HEK293T (cell line): ENCODE measurements at regions not wholly inside any gene's neighbourhood (a gene's known extent, or its start where the extent isn't known, plus 50 kb on each side); places are given as distances from the start of the nearest gene placed in this dataset.

ENCODE experiments used
- CTCF ChIA-PET: fragments of 350-600 bp; formaldehyde crosslinking; extraction: SDS; loops from one replicate; lab custom pipeline; 2021; ENCODE audit warnings: antibody characterized with exemption, inconsistent platforms; lab: Yijun Ruan, JAX
- POLR2A ChIA-PET: fragments of 350-600 bp; formaldehyde crosslinking; extraction: SDS; loops from one replicate; lab custom pipeline; 2020; ENCODE audit warnings: antibody characterized with exemption, inconsistent platforms; lab: Yijun Ruan, JAX
- DNase-seq: peaks from one replicate; pipeline ENCODE4 v3.0.0; 2012; ENCODE audit warnings: mixed read lengths; ENCODE audit errors: extremely low spot score
- ARNT ChIP-seq: fragments of 450-650 bp; IDR thresholded peaks from 2 replicates; pipeline ENCODE4 v1.6.1; 2017; ENCODE audit warnings: mild to moderate bottlenecking
- BHLHE40 ChIP-seq: fragments of 450-650 bp; IDR thresholded peaks from 2 replicates; pipeline ENCODE4 v1.6.1; 2016; ENCODE audit warnings: mild to moderate bottlenecking, moderate library complexity, borderline replicate concordance
- CTBP1 ChIP-seq: fragments of 450-650 bp; IDR thresholded peaks from 2 replicates; pipeline ENCODE4 v1.6.1; 2016; ENCODE audit warnings: borderline replicate concordance
- ELF4 ChIP-seq: fragments of 450-650 bp; IDR thresholded peaks from 2 replicates; pipeline ENCODE4 v1.6.1; 2017; ENCODE audit warnings: antibody characterized with exemption
- FOXA1 ChIP-seq: fragments of 450-650 bp; IDR thresholded peaks from 2 replicates; pipeline ENCODE4 v1.6.1; 2016; ENCODE audit warnings: mild to moderate bottlenecking
- FOXK2 ChIP-seq: fragments of 450-650 bp; IDR thresholded peaks from 2 replicates; pipeline ENCODE4 v1.6.1; 2016; ENCODE audit warnings: mild to moderate bottlenecking
- FOXM1 ChIP-seq: fragments of 450-650 bp; IDR thresholded peaks from 2 replicates; pipeline ENCODE4 v1.6.1; 2017; ENCODE audit warnings: mild to moderate bottlenecking, borderline replicate concordance
- HDGF ChIP-seq: fragments of 450-650 bp; IDR thresholded peaks from 2 replicates; pipeline ENCODE4 v1.6.1; 2017; ENCODE audit warnings: antibody characterized with exemption, borderline replicate concordance
- L3MBTL2 ChIP-seq: fragments of 450-650 bp; conservative IDR thresholded peaks from 2 replicates; pipeline ENCODE4 v1.6.1; 2016; ENCODE audit warnings: mild to moderate bottlenecking
- LEF1 ChIP-seq: fragments of 450-650 bp; IDR thresholded peaks from 2 replicates; pipeline ENCODE4 v1.6.1; 2017; ENCODE audit warnings: mild to moderate bottlenecking, borderline replicate concordance
- NFRKB ChIP-seq: fragments of 450-650 bp; IDR thresholded peaks from 2 replicates; pipeline ENCODE4 v1.6.1; 2016; ENCODE audit warnings: mild to moderate bottlenecking, moderate library complexity
- PKNOX1 ChIP-seq: fragments of 450-650 bp; IDR thresholded peaks from 2 replicates; pipeline ENCODE4 v1.6.1; 2016
- SP1 ChIP-seq: fragments of 450-650 bp; IDR thresholded peaks from 2 replicates; pipeline ENCODE4 v1.6.1; 2017
- SUZ12 ChIP-seq: fragments of 450-650 bp; IDR thresholded peaks from 2 replicates; pipeline ENCODE4 v1.6.1; 2016; ENCODE audit warnings: mild to moderate bottlenecking
- TARDBP ChIP-seq: fragments of 450-650 bp; IDR thresholded peaks from 2 replicates; pipeline ENCODE4 v1.6.1; 2016
- ZNF384 ChIP-seq: fragments of 450-650 bp; IDR thresholded peaks from 2 replicates; pipeline ENCODE4 v1.6.1; 2016

- ChIA-PET CTCF (no interaction called here), POLR2A (no interaction called here)
- TF ChIP-seq ZNF384 (no peak), FOXM1 (no peak), SUZ12 (no peak), FOXA1 (no peak), PKNOX1 (no peak), ARNT (no peak), FOXK2 (no peak), LEF1 (no peak), BHLHE40 (no peak), CTBP1 (no peak), NFRKB (no peak), L3MBTL2 (no peak), TARDBP (no peak), HDGF (no peak), ELF4 (no peak), SP1 (no peak)
- DNase-seq = no peak
Measured at GRCh38 chr4:164177753-164178152, 576.2 kb upstream of the SMIM31 start.

- CTCF ChIA-PET = interaction anchor here (0.5 kb wide), 1 partner anchor 33 kb away, joined by 3 read pairs; no protein-coding TSS in a partner anchor
- POLR2A ChIA-PET = no interaction called here
- DNase-seq = no peak
- TF ChIP-seq LEF1 (no peak), FOXA1 (no peak), BHLHE40 (no peak), HDGF (no peak), ELF4 (no peak), ZNF384 (no peak), FOXK2 (no peak), NFRKB (no peak), CTBP1 (no peak), SP1 (no peak), L3MBTL2 (no peak), SUZ12 (no peak)
Measured at GRCh38 chr4:164188236-164188635, 565.7 kb upstream of the SMIM31 start.

GRCh38 chr4:164192844-164193243 is 561.1 kb upstream of the SMIM31 start:
- no peak for DNase-seq
- TF ChIP-seq L3MBTL2 = no peak
- TF ChIP-seq BHLHE40 = no peak
- TF ChIP-seq HDGF = no peak
- no peak for TF ChIP-seq TARDBP
- no peak for TF ChIP-seq FOXM1
- TF ChIP-seq SP1 = no peak
- TF ChIP-seq ARNT = no peak
- no peak for TF ChIP-seq ELF4
- no peak for TF ChIP-seq LEF1
- TF ChIP-seq PKNOX1 = no peak
- no peak for TF ChIP-seq CTBP1
- no peak for TF ChIP-seq ZNF384
- ChIA-PET POLR2A (no interaction called here), CTCF (no interaction called here)

GRCh38 chr4:164193676-164194075 is 560.3 kb upstream of the SMIM31 start:
- CTCF ChIA-PET = no interaction called here
- POLR2A ChIA-PET = no interaction called here
- TF ChIP-seq SUZ12 = no peak
- TF ChIP-seq HDGF = no peak
- TF ChIP-seq ARNT = no peak
- no peak for TF ChIP-seq FOXA1
- TF ChIP-seq NFRKB = no peak
- no peak for TF ChIP-seq FOXK2
- no peak for TF ChIP-seq BHLHE40
- TF ChIP-seq CTBP1 = no peak
- no peak for TF ChIP-seq SP1
- no peak for TF ChIP-seq LEF1
- no peak for TF ChIP-seq TARDBP
- no peak for TF ChIP-seq PKNOX1
- TF ChIP-seq L3MBTL2 = no peak
- TF ChIP-seq ELF4 = no peak
- no peak for TF ChIP-seq ZNF384
- TF ChIP-seq FOXM1 = no peak
- DNase-seq = no peak

DNA sequence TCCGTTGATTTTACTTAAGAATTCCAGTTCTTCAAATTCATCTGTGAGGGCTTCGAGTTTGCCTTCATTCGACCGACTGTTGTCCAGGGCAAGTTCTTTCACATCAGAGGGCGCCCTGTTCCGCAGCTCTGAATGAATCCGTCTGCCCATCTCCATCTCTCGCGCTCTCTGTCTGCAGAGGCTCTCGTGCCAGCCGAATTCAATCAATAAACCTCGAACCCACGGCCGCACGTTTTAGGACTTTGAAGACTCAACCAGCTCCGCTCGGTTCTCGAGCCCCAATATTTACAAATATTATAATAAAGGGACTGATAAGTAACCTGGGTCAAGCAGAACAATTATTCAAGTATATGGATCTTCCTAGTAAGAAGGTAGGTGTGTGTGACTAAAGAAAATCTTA is 556.4 kb upstream of the SMIM31 start:
- POLR2A ChIA-PET = no interaction called here
- CTCF ChIA-PET = no interaction called here
- TF ChIP-seq FOXA1 = no peak
- no peak for TF ChIP-seq CTBP1
- no peak for TF ChIP-seq FOXK2
- TF ChIP-seq PKNOX1 = no peak
- TF ChIP-seq NFRKB = no peak
- no peak for TF ChIP-seq FOXM1
- no peak for TF ChIP-seq ARNT
- no peak for TF ChIP-seq HDGF
- no peak for TF ChIP-seq ZNF384

DNA sequence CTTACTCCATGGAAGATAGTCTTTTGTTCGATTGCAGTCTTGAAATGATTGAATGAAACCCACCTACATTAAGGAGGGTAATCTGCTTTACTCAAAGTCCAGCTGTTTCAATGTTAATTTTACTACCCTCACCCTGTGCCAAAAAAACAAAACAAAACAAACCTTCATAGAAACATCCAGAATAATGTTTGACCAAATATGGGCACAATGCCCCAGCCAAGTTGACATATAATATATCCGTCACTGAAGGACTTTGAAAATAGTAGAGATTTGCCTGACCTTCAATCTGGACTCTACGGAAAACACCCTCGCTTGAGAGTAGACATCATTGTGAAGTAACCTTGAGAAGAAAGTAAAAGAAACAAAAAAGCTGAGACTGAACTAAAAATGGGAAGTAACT is 550.5 kb upstream of the SMIM31 start:
- POLR2A ChIA-PET = no interaction called here
- DNase-seq = no peak
- no peak for TF ChIP-seq ARNT
- TF ChIP-seq BHLHE40 = no peak
- no peak for TF ChIP-seq CTBP1
- no peak for TF ChIP-seq NFRKB
- no peak for TF ChIP-seq FOXM1
- TF ChIP-seq LEF1 = no peak
- CTCF ChIA-PET = no interaction called here

More for the DNA sequence above, 556.4 kb upstream of the SMIM31 start:
- DNase-seq = no peak
